Activated CD4-positive, CD25-positive, alpha-beta regulatory T cell treated with anti-CD3 and anti-CD28 coated beads, Interleukin-2, amount 50 U/mL, for 24 hours (primary cell): ENCODE measurements at regions not wholly inside any gene's neighbourhood (a gene's known extent, or its start where the extent isn't known, plus 50 kb on each side); places are given as distances from the start of the nearest gene placed in this dataset.

Source experiments
- ATAC-seq, 2 donors: fragments of 150-1000 bp; cut with Tn5 transposase; one replicate each; pipeline ENCODE4 v1.10.0; 2021; ENCODE audit warnings: mild to moderate bottlenecking in 1 of 2, moderate library complexity in 1 of 2

- ATAC-seq = no peak
Observed at GRCh38 chr14:86858591-86858990, 1134.4 kb downstream of the GALC start.

DNA sequence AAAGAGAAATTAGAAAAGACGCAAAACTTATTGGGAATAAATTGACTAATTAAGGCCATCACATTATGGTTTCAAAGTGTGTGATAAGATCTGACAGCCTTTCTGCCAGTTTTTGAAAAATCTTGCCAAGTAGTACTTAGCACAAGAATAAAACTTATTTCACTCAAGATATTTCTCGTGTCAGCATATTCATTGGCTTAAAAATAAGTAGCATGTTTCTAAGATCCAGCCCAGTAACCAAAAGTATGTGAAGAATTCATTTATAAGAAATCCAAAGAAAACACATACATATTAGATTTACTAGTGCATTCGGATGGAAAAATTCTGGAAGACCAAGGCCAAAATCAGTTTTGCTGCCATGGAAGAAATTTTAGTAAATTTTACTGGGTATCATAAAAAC is 1135.0 kb downstream of the GALC start:
- ATAC-seq = no peak

- no peak for ATAC-seq
Observed at GRCh38 chr14:86852530-86852929, 1140.5 kb downstream of the GALC start.

DNA sequence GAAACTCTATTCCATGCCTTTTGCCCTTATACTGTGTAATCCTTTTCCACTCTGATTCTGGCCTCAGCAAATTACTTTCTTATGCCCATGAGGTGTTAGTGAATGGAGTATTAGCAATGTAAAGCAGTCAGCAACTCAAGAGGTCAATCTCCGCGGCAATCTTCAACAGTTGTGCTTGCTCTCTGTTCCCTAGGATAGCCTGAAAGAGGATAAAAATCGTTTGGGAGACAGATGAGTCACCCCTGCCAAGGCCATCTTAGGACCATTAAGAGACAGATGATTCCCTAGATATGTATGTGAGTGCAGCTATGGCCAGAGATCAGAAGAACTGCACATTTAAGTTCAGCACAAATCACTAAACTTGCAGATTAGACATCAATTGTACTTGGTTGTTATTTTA is 1145.8 kb downstream of the GALC start:
- no peak for ATAC-seq

GRCh38 chr14:86838363-86838762 is 1154.6 kb downstream of the GALC start:
- ATAC-seq = peak; percentile 21 to 24

GRCh38 chr14:86826661-86827060 is 1166.3 kb downstream of the GALC start:
- no peak for ATAC-seq

DNA sequence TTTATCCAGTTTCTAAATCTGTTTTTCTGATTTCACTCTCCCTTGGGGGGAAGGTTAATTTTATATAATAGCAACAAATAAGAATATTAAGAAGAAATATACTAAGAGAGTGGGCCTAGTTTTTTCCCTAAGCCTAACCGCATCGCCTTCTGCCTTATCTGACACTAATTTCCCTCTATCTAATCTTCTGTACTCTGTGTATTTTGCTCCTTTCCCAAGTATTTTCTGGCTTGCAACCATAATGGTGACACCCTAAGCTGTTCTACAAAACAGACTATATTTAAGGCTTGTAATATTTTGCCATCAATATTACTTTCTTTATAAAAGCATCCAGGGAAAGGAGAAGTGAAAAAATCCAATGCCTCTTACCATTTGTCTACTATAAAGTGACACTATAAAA is 1168.8 kb downstream of the GALC start:
- ATAC-seq = no peak

DNA sequence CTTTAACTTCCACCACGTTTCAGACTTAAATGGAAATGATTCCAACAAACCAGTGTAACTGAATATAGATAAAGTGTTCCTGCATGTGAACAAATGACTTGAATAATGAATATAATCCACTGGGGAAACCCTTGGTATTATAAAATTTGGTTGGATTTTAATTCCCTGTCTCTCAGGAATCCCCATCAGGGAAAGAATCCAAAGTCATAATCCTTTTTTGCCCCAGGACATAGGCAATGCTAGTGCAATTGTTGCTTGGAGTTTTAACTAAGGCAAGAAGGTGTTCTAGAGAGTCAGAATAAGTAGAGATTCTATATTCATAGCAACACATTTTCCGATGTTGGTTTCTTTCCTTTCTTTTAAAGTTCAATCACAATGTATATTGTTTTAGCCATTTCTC is 1169.4 kb downstream of the GALC start:
- no peak for ATAC-seq

DNA sequence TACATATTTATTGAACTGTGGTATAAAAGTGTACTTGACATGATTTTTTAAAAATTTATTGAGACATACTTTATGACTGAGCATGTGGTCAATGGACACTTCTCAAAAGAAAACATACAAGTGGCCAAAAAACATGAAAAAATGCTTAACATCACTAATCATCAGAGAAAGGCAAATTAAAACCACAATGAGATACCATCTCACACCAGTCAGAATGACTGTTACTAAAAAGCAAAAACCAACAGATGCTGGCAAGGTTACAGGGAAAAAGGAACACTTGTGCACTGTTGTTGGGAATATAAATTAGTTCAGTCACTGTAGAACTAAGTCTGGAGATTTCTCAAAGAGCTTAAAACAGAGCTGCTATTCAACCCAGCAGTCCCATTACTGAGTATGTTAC is 1177.6 kb downstream of the GALC start:
- no peak for ATAC-seq

- no peak for ATAC-seq
Observed at GRCh38 chr14:86802726-86803125, 1190.3 kb downstream of the GALC start.

GRCh38 chr14:86799244-86799647 is 1193.7 kb downstream of the GALC start:
- ATAC-seq = no peak

GRCh38 chr14:86798330-86798729 is 1194.7 kb downstream of the GALC start:
- ATAC-seq = no peak

DNA sequence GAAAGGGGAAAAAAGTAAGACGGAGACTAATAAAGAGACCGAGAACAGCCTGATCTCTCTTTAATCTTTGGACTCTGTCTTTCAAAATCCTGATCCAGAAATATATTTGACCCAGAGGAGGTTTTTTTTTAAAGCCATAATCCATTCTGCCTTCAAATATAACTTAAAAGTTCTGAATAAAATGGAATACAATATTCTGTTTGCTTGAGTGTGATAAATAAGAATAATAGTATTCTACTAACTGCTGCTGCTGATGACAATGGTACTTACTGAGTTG is 1196.0 kb downstream of the GALC start:
- ATAC-seq = no peak

DNA sequence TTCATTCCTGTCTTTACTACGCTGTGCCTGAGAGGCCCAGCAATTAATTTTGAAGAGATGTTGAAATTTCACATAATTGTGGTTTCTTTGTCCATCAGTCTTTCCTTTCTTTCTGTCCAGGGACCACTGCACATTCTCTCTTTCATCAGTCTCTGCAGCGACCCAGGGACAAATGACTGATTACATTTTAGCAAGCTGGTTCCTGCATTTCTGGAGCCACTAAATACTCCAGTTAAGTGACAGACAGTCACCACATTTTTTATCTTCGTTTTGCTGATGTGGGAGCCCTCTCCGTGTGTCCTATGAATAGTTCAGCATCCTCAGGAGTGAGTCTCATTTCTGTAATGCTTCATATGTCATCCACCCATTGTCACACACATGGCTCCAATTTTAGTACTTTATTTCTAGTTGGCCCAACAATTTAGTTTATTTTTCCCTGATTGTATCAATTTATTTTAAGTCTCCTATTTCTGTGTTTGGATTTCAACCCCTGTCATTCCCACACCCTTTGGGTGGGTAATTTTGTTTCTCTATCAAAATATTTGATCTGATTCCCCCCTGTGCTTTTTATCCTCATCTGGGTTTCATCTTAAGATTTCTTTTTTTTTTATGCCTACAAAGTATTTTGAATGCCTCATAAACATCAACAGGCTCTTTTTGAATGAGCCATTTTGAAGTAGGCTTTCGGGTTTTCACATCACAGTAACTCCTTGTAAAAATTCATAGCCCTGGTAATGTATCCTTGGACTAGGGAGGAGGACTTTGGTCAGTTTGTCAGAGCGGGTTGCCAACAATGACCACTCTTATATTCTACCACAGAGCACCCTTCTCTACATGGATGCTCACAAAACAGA is 1196.5 kb downstream of the GALC start:
- no peak for ATAC-seq

DNA sequence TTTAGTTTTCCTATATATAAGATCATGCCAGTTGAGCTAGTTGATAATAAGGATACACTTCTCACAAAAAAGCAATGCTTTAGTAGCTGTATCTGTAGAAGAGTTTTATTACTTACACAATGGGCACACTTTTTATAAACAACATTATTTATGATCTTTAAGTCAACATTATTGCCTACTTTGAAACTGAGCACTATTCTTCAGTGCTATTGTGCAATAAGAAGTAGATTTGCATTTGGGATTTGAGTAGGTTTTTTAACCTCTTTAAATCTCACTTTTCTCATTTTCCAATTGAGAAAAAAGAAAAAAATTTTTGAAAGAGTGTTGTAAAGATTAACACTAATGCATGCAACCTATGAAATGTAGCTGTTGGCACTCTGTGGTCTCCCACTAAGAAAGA is 1198.3 kb downstream of the GALC start:
- ATAC-seq = no peak

DNA sequence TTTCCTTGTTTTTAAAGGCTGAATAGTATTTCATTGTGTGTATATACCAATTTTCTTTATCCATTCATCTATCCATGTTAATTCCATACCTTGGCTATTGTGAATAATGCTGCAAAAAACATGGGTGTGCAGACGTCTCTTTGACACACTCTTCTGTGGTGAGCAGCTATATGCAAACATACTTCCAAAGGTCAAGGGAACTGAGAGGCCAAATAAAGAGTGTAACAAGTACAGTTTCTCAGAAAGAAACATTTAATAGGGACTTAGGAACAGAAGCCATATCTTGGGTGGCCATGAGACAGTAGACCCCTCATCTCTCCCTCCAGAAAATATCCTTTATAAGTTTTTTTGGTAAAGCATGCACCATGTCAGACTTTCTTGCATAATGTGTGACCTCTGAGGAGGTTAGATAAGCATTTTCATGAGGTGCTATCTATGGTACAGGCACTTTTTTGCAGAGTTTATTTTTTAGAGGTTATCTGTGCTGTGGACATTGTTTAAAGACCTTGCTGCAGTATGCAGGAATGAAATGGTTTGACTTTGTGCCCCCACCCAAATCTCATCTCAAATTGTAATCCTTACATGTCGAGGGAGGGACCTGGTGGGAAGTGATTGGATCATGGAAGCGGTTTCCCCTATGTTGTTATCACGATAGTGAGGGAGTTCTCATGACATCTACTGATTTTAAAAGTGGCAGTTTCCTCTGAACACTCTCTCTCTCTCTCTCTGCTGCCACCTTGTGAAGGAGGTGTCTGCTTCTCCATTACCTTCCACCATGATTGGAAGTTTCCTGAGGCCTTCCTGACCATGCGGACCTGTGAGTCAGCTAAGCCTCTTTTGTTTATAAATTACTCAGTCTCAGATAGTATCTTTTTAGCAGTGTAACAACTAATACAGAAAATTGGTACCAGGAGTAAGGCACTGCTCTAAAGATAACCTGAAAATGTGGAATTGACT is 1202.3 kb downstream of the GALC start:
- ATAC-seq = no peak

GRCh38 chr14:86788224-86788623 is 1204.8 kb downstream of the GALC start:
- no peak for ATAC-seq

DNA sequence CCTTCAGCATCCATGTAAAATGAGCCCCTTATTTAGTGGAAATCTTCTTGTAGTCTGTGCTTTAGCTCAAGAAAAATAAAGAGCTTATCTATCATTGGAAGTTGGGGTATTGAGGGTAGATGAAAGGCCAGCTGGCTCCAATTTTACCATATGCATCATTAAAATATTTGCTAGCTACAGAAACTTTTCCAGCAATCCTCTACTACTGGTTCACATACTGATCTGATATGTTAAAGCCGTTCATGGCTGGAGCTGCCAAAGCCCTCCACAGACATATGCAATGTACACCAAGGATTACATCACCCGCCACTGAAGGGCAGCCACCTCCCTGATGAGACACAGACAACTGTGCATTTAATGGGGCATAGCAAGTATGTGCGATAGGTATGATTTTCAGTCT is 1205.3 kb downstream of the GALC start:
- ATAC-seq = no peak

- ATAC-seq = no peak
Observed at GRCh38 chr14:86782092-86782580, 1210.8 kb downstream of the GALC start.

DNA sequence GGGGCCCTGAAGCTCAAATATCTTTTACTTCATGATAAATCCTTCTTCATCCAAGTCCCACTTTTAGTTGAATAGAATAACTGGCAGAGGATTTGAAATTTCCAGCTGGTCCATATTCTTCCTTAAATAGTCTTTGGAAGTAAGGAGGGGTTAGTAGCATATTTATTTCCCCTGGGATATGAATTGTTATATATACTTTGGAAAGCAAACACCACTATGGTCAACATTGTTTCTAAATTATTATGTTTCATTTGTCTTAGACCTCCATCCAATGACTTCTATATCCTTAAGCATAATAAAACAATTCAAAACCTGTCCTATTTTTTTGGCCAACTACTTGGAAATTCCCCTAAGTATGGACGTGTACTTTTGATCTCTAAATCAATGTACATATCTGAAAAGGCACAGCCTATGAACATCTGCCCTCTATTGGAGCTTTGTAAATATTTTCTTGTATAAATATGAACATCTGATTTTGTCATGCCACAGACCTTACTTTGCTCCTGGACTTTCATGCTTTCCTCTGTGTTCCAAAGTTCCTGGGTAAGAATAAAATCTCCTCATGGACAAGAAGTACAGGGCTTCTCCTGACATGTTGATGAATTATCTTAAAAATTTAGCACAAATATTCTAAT is 1212.0 kb downstream of the GALC start:
- no peak for ATAC-seq

GRCh38 chr14:86780461-86780860 is 1212.5 kb downstream of the GALC start:
- ATAC-seq = no peak

DNA sequence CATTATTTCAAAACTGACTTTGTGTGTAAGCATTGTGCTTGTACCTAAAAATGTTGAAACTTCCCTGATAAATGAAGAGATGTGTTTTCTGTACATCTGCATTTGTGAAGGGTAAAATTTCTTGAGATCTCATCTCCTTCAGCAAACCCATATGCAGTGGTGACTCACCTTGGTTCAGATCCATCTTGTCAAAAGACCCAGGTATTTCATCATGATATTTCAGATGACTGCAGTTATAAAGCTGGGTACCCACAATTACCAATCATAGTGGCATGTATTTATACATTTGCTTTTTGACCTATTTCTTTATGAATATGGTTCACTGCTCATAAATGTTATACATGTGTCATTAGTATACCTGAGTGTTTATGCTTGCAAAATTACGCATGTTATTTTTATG is 1213.6 kb downstream of the GALC start:
- no peak for ATAC-seq

DNA sequence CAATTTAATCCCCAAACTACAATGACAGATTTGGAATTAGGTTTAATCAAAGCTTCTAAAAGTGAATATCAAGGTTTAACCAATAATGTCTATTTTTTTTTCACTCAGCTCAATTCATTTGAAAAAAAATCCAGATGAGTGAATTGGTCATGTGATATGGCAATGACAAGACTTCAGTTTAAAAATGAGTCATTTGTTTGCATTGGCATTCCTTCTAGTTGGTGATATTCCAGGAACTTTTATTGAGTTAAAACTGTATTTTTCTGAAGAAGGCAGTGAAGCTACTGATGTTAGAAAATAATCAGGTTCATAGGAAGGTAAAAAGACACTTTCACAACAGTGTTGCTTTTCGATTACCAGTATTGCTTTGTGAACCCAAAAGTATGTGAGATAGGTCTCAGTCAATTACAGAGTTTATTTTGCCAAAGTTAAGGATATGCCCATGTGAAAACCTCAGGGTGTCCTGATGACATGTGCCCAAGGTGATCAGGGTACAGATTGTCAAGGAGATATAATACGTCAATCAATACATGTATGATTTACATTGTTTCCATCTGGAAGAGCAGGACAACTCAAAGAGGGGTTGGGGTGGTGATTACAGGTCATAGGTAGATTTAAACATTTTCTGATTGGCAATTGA is 1214.9 kb downstream of the GALC start:
- no peak for ATAC-seq
